IMR-90 (cell line): ENCODE measurements at regions not wholly inside any gene's neighbourhood (a gene's known extent, or its start where the extent isn't known, plus 50 kb on each side); places are given as distances from the start of the nearest gene placed in this dataset.

Experiments
- ATAC-seq: fragments of 200-7000 bp; cut with Tn5 transposase; 2 replicates; pipeline ENCODE4 v1.9.1; 2020; ENCODE audit warnings: low read depth, mild to moderate bottlenecking, moderate library complexity
- BruUV-seq: library from RNA; stranded (reverse); fragments of 400-500 nt; replicated peaks from 2 replicates; lab custom pipeline; 2021; lab: Mats Ljungman, UMichigan
- CTCF ChIA-PET: fragments of 300-600 bp; formaldehyde crosslinking; extraction: SDS; loops from one replicate; lab custom pipeline; 2021; ENCODE audit warnings: antibody characterized with exemption; lab: Yijun Ruan, JAX
- POLR2A ChIA-PET: fragments of 300-600 bp; sonication (Branson Sonifier 250); formaldehyde crosslinking; loops from one replicate; lab custom pipeline; 2022; ENCODE audit warnings: antibody characterized with exemption; ENCODE audit not compliant: unreplicated experiment; lab: Charles Lee
- DNase-seq: peaks from one replicate; pipeline ENCODE4 v3.0.0; 2013
- H2AFZ ChIP-seq: replicated peaks from 2 replicates; pipeline ENCODE3; 2013; ENCODE audit warnings: low read length, mild to moderate bottlenecking; ENCODE audit not compliant: poor library complexity
- H2AK5ac ChIP-seq: 2 replicates; pipeline ENCODE4 v1.6.1; 2013; ENCODE audit warnings: low read depth, low read length, inconsistent platforms
- H2AK9ac ChIP-seq: replicated peaks from 2 replicates; pipeline ENCODE3; 2013; ENCODE audit warnings: mild to moderate bottlenecking, low read depth, low read length, moderate library complexity; ENCODE audit not compliant: poor library complexity
- H2BK120ac ChIP-seq: 2 replicates; pipeline ENCODE4 v1.6.1; 2013; ENCODE audit warnings: low read depth, low read length, inconsistent platforms
- H2BK15ac ChIP-seq: 3 replicates; pipeline ENCODE4 v1.6.1; 2013; ENCODE audit warnings: low read depth, low read length, inconsistent platforms
- H2BK20ac ChIP-seq: 2 replicates; pipeline ENCODE4 v1.6.1; 2013; ENCODE audit warnings: low read depth, mild to moderate bottlenecking, inconsistent platforms, low read length, moderate library complexity
- H2BK5ac ChIP-seq: 2 replicates; pipeline ENCODE4 v1.6.1; 2013; ENCODE audit warnings: mild to moderate bottlenecking, low read depth, low read length, inconsistent platforms; ENCODE audit not compliant: poor library complexity, severe bottlenecking
- H3K14ac ChIP-seq: replicated peaks from 2 replicates; pipeline ENCODE4 v1.6.1; 2013; ENCODE audit warnings: low read depth, low read length, inconsistent platforms
- H3K18ac ChIP-seq: 2 replicates; pipeline ENCODE4 v1.6.1; 2013; ENCODE audit warnings: low read depth, low read length, control low read depth
- H3K23ac ChIP-seq: 2 replicates; pipeline ENCODE4 v1.6.1; 2013; ENCODE audit warnings: low read depth, low read length, inconsistent platforms
- H3K27ac ChIP-seq: 2 replicates; pipeline ENCODE4 v1.5.1; 2013; ENCODE audit warnings: mild to moderate bottlenecking, control low read depth, low read length; ENCODE audit not compliant: insufficient read depth
- H3K27me3 ChIP-seq: 2 replicates; pipeline ENCODE4 v1.6.1; 2013; ENCODE audit warnings: low read length; ENCODE audit not compliant: control insufficient read depth, insufficient read depth
- H3K36me3 ChIP-seq: 2 replicates; pipeline ENCODE4 v1.6.1; 2013; ENCODE audit warnings: low read length, mixed read lengths; ENCODE audit not compliant: control insufficient read depth, insufficient read depth
- H3K4ac ChIP-seq: 2 replicates; pipeline ENCODE4 v1.6.1; 2013; ENCODE audit warnings: low read depth, low read length, inconsistent platforms
- H3K4me1 ChIP-seq: 2 replicates; pipeline ENCODE4 v1.6.1; 2013; ENCODE audit warnings: low read length, mixed read lengths; ENCODE audit not compliant: control insufficient read depth, insufficient read depth
- H3K4me2 ChIP-seq: 2 replicates; pipeline ENCODE4 v1.6.1; 2013; ENCODE audit warnings: low read depth, mild to moderate bottlenecking, control low read depth, low read length, moderate library complexity
- H3K4me3 ChIP-seq: 2 replicates; pipeline ENCODE4 v1.5.1; 2013; ENCODE audit warnings: low read depth, mild to moderate bottlenecking, control low read depth, low read length, moderate library complexity; ENCODE audit not compliant: insufficient read depth
- H3K56ac ChIP-seq: 2 replicates; pipeline ENCODE4 v1.6.1; 2013; ENCODE audit warnings: low read length, inconsistent platforms; ENCODE audit not compliant: insufficient read depth; ENCODE audit errors: extremely low read depth
- H3K79me1 ChIP-seq, 2 experiments: 2 replicates each; pipeline ENCODE4 v1.6.1; 2013; ENCODE audit warnings: low read length in 2 of 2, inconsistent platforms in 1 of 2, low read depth in 1 of 2
- H3K9ac ChIP-seq: 2 replicates; pipeline ENCODE4 v1.6.1; 2013; ENCODE audit warnings: low read depth, low read length, control low read depth
- H3K9me1 ChIP-seq: 2 replicates; pipeline ENCODE4 v1.6.1; 2013; ENCODE audit warnings: low read length, inconsistent platforms; ENCODE audit not compliant: insufficient read depth
- H3K9me3 ChIP-seq: 2 replicates; pipeline ENCODE4 v1.6.1; 2013; ENCODE audit warnings: low read length; ENCODE audit not compliant: control insufficient read depth, insufficient read depth
- H4K20me1 ChIP-seq: 2 replicates; pipeline ENCODE4 v1.6.1; 2013; ENCODE audit warnings: low read length, inconsistent platforms; ENCODE audit not compliant: insufficient read depth
- H4K5ac ChIP-seq: 2 replicates; pipeline ENCODE4 v1.6.1; 2013; ENCODE audit warnings: mild to moderate bottlenecking, low read depth, low read length, control low read depth
- H4K8ac ChIP-seq, 2 experiments: 2 replicates each; pipeline ENCODE4 v1.6.1; 2013; ENCODE audit warnings: low read depth in 2 of 2, low read length in 2 of 2, control low read depth in 1 of 2, inconsistent platforms in 1 of 2
- H4K91ac ChIP-seq: 2 replicates; pipeline ENCODE4 v1.6.1; 2013; ENCODE audit warnings: low read depth, low read length, inconsistent platforms; ENCODE audit not compliant: insufficient read depth
- CEBPB ChIP-seq: IDR thresholded peaks from 2 replicates; pipeline ENCODE4 v1.6.1; 2012; ENCODE audit warnings: low read depth, low read length, improper control_type of control experiment
- FOS ChIP-seq: fragments of 150-350 bp; IDR thresholded peaks from 2 replicates; pipeline ENCODE4 v1.6.1; 2016; ENCODE audit warnings: low read depth, low read length
- POLR2A ChIP-seq: IDR thresholded peaks from 2 replicates; pipeline ENCODE4 v1.6.1; 2012; ENCODE audit warnings: mild to moderate bottlenecking, low read depth, low read length
- RCOR1 ChIP-seq: IDR thresholded peaks from 2 replicates; pipeline ENCODE4 v1.6.1; 2012; ENCODE audit warnings: mild to moderate bottlenecking, low read length, improper control_type of control experiment; ENCODE audit not compliant: insufficient replicate concordance
- RFX5 ChIP-seq: IDR thresholded peaks from 2 replicates; pipeline ENCODE4 v1.8.0; 2012; ENCODE audit warnings: low read depth, mild to moderate bottlenecking, low read length, moderate library complexity
- USF2 ChIP-seq: fragments of 150-350 bp; IDR thresholded peaks from 2 replicates; pipeline ENCODE4 v1.6.1; 2017; ENCODE audit warnings: mild to moderate bottlenecking, antibody characterized with exemption, low read length, low read depth
- WGBS, 2 experiments: methylation state at CpG; one replicate each; pipeline versions ENCODE4 v1.1.5 to v1.1.7; 2013; ENCODE audit warnings: missing lambda C conversion rate in 2 of 2; ENCODE audit not compliant: insufficient read length in 1 of 2; ENCODE audit errors: extremely low coverage in 2 of 2; 5-methylcytosine and 5-hydroxymethylcytosine counted together
- dilution Hi-C: fragments of 300-500 bp; cut with HindIII; formaldehyde crosslinking; loops from one replicate; pipeline ENCODE4 v1.14.3; 2018; ENCODE audit warnings: low sequenced_read_pairs; ENCODE audit not compliant: unreplicated experiment
- in situ Hi-C: fragments of 300-500 bp; cut with MboI; formaldehyde crosslinking; loops from 3 replicates; pipeline ENCODE4 v1.14.3; 2019; ENCODE audit warnings: low sequenced_read_pairs, inconsistent platforms, mixed read lengths
- intact Hi-C: fragments of 100-400 bp; cut with micrococcal nuclease; formaldehyde crosslinking; loops from 2 replicates; pipeline ENCODE4 v1.10.0; 2022
- TF ChIP-seq, protein P1 (sequence below): conservative IDR thresholded peaks from 2 replicates; pipeline ENCODE4 v1.5.1; 2012; ENCODE audit warnings: mild to moderate bottlenecking, low read depth, low read length, improper control_type of control experiment
- TF ChIP-seq, protein P2 (sequence below): fragments of 150-350 bp; IDR thresholded peaks from 2 replicates; pipeline ENCODE4 v1.6.1; 2016; ENCODE audit warnings: low read depth, mild to moderate bottlenecking, low read length, moderate library complexity, borderline replicate concordance

DNA sequence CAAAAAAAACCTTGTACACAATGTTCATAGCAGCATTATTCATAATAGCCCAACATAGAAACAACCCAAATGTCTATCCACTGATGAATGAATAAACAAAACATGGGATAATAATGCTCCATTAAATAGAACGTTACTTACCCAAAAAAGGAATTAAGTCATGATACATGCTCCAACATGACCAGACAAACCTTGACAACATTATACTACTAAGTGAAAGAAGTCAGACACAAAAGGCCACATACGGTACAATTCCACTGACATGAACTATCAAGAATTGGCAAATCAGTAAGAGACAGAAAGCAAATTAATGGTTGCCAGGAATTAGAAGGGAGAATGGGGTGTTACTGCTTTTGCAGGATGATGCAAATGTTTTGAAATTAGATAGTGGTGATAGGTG lies 193.8 kb upstream of the SHISA6 start:
- Histone ChIP-seq H3K9me3 (peaks cover 3% of the 10 kb centered on the region; the same call in 1 of the 2 replicates), H4K8ac (no peak overlapping the region), H3K4ac (no peak overlapping the region), H2AFZ (no peak overlapping the region), H2BK15ac (no peak overlapping the region), H3K4me1 (no peaks in the 10 kb centered on the region), H3K18ac (no peak overlapping the region), H3K4me3 (no peak overlapping the region), H4K5ac (no peak overlapping the region), H2BK120ac (no peak overlapping the region), H3K9me1 (no peaks in the 10 kb centered on the region), H3K56ac (no peak overlapping the region), H3K9ac (no peak overlapping the region), H3K14ac (no peak overlapping the region), H4K91ac (no peak overlapping the region), H3K36me3 (no peaks in the 10 kb centered on the region), H3K27me3 (no peaks in the 10 kb centered on the region), H3K79me1 (no peaks in the 10 kb centered on the region), H2AK9ac (no peak overlapping the region), H4K20me1 (no peaks in the 10 kb centered on the region), H3K4me2 (no peak overlapping the region), H2AK5ac (no peak overlapping the region), H2BK5ac (no peak overlapping the region), H3K23ac (no peak overlapping the region), H2BK20ac (no peak overlapping the region), H3K27ac (no peak overlapping the region)
- intact Hi-C loops, result no loop called here
- BruUV-seq, result no TSS peak
- CTCF ChIA-PET, result no interaction called here
- TF ChIP-seq RCOR1 (no peak), FOS (no peak), USF2 (no peak), POLR2A (no peak), CEBPB (no peak), RFX5 (no peak)
- TF ChIP-seq, protein P1, sequence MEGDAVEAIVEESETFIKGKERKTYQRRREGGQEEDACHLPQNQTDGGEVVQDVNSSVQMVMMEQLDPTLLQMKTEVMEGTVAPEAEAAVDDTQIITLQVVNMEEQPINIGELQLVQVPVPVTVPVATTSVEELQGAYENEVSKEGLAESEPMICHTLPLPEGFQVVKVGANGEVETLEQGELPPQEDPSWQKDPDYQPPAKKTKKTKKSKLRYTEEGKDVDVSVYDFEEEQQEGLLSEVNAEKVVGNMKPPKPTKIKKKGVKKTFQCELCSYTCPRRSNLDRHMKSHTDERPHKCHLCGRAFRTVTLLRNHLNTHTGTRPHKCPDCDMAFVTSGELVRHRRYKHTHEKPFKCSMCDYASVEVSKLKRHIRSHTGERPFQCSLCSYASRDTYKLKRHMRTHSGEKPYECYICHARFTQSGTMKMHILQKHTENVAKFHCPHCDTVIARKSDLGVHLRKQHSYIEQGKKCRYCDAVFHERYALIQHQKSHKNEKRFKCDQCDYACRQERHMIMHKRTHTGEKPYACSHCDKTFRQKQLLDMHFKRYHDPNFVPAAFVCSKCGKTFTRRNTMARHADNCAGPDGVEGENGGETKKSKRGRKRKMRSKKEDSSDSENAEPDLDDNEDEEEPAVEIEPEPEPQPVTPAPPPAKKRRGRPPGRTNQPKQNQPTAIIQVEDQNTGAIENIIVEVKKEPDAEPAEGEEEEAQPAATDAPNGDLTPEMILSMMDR, result no peak
- TF ChIP-seq, protein P2, sequence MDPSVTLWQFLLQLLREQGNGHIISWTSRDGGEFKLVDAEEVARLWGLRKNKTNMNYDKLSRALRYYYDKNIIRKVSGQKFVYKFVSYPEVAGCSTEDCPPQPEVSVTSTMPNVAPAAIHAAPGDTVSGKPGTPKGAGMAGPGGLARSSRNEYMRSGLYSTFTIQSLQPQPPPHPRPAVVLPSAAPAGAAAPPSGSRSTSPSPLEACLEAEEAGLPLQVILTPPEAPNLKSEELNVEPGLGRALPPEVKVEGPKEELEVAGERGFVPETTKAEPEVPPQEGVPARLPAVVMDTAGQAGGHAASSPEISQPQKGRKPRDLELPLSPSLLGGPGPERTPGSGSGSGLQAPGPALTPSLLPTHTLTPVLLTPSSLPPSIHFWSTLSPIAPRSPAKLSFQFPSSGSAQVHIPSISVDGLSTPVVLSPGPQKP, result no peak
- POLR2A ChIA-PET, result no interaction called here
- no CpG with 5 or more reads among the region's 2 CpGs for WGBS, 2 experiments
- dilution Hi-C loops, result no loop called here
- in situ Hi-C loops, result no loop called here
- no peak for DNase-seq
- no peak for ATAC-seq
